GM23338 (cell line): ENCODE measurements at regions not wholly inside any gene's neighbourhood (a gene's known extent, or its start where the extent isn't known, plus 50 kb on each side); places are given as distances from the start of the nearest gene placed in this dataset.

Source experiments
- CTCF ChIP-seq, 2 experiments: fragments of 200-600 bp in 1 of 2; sonication (generic) in 1 of 2; conservative IDR thresholded peaks; 2 replicates each; pipeline versions ENCODE4 v1.5.1 to v1.6.1; 2016 to 2017; ENCODE audit warnings: antibody characterized with exemption in 2 of 2, low read depth in 2 of 2, mild to moderate bottlenecking in 2 of 2, moderate library complexity in 1 of 2
- ETS1 ChIP-seq: IDR thresholded peaks from 2 replicates; pipeline ENCODE4 v1.6.1; 2016; ENCODE audit warnings: antibody characterized with exemption
- EZH2 ChIP-seq: fragments of 200-600 bp; sonication (generic); IDR thresholded peaks from one replicate; pipeline ENCODE4 v1.8.0; 2017; ENCODE audit warnings: antibody characterized with exemption, mild to moderate bottlenecking, low read depth; ENCODE audit not compliant: unreplicated experiment
- POLR2AphosphoS5 ChIP-seq: IDR thresholded peaks from 2 replicates; pipeline ENCODE4 v1.6.1; 2016; ENCODE audit warnings: antibody characterized with exemption, low read depth
- ZNF114 ChIP-seq: fragments of 250-450 bp; sonication (Bioruptor Pico); IDR thresholded peaks from 2 replicates; pipeline ENCODE4 v1.5.0; 2020; ENCODE audit warnings: mild to moderate bottlenecking, moderate library complexity

- no peak for TF ChIP-seq CTCF (conservative IDR thresholded peaks at IDR 0.05; ENCODE audit: low read depth in 2 of 2)
- TF ChIP-seq EZH2 = no peak
- TF ChIP-seq POLR2AphosphoS5 = no peak
- TF ChIP-seq ETS1 = no peak
- TF ChIP-seq ZNF114 (CRISPR knock-in tag) = no peak
These were observed 171.1 kb downstream of the PDGFRA start for GRCh38 chr4:54400188-54400587.
